ENCODE measurements at regions not wholly inside any gene's neighbourhood (a gene's known extent, or its start where the extent isn't known, plus 50 kb on each side); places are given as distances from the start of the nearest gene placed in this dataset.
"Not testable (repeated sequence)": the region's sequence is repeated elsewhere in the genome, so short reads cannot be mapped to it uniquely, and the experiment has no call there.

- not testable (repeated sequence) for TF ChIP-seq CTCF (IDR thresholded peaks at IDR 0.05; ENCODE audit: low read depth, low read length); POLR2A (IDR thresholded peaks at IDR 0.05; ENCODE audit: extremely low read depth, insufficient read length); MAX (IDR thresholded peaks at IDR 0.05; ENCODE audit: low read depth, low read length); MYC (IDR thresholded peaks at IDR 0.05; ENCODE audit: low read depth, low read length)
Measured at GRCh38 chr14:106338775-106339174, 812.4 kb downstream of the TMEM121 start.

Measured in NB4 (cell line).